Neural cell (in vitro differentiated cells): ENCODE measurements at regions not wholly inside any gene's neighbourhood (a gene's known extent, or its start where the extent isn't known, plus 50 kb on each side); places are given as distances from the start of the nearest gene placed in this dataset.

Experiments
- H2AFZ ChIP-seq: fragments of 200-600, 300-800 bp; sonication (generic), shearing (Covaris generic); 2 replicates; pipeline ENCODE4 v1.6.0; 2014; ENCODE audit warnings: low read depth, mild to moderate bottlenecking, antibody characterized with exemption, low read length, moderate library complexity
- H3F3A ChIP-seq: fragments of 200-600 bp; shearing (Covaris generic); 2 replicates; pipeline ENCODE4 v1.6.1; 2016; ENCODE audit warnings: mild to moderate bottlenecking, moderate library complexity, mixed read lengths, antibody characterized with exemption, low read length; ENCODE audit not compliant: insufficient read depth, poor library complexity, severe bottlenecking
- H3K27ac ChIP-seq: fragments of 200-600, 300-800 bp; sonication (generic), shearing (Covaris generic); 2 replicates; pipeline ENCODE4 v1.5.1; 2014; ENCODE audit warnings: mild to moderate bottlenecking, low read length, moderate library complexity
- H3K27me3 ChIP-seq: fragments of 300-800, 200-600 bp; sonication (generic), shearing (Covaris generic); 2 replicates; pipeline ENCODE4 v1.6.0; 2014; ENCODE audit warnings: mild to moderate bottlenecking, low read depth, low read length, moderate library complexity; ENCODE audit not compliant: insufficient read depth
- H3K36me3 ChIP-seq: fragments of 300-800, 200-600 bp; sonication (generic), shearing (Covaris generic); 2 replicates; pipeline ENCODE4 v1.5.1; 2014; ENCODE audit warnings: mild to moderate bottlenecking, antibody characterized with exemption, low read length, moderate library complexity; ENCODE audit not compliant: insufficient read depth
- H3K4me2 ChIP-seq: fragments of 300-800, 200-600 bp; sonication (generic), shearing (Covaris generic); 2 replicates; pipeline ENCODE4 v1.6.0; 2014; ENCODE audit warnings: mild to moderate bottlenecking, low read length
- H3K4me3 ChIP-seq: fragments of 300-800, 200-600 bp; sonication (generic), shearing (Covaris generic); 2 replicates; pipeline ENCODE4 v1.5.1; 2014; ENCODE audit warnings: mild to moderate bottlenecking, low read length, moderate library complexity
- H3K79me2 ChIP-seq: fragments of 200-600 bp; shearing (Covaris generic); replicated peaks from 2 replicates; pipeline ENCODE4 v1.6.0; 2014; ENCODE audit warnings: mild to moderate bottlenecking, low read length, moderate library complexity; ENCODE audit not compliant: insufficient read depth
- H3K9ac ChIP-seq: fragments of 300-800, 200-600 bp; sonication (generic), shearing (Covaris generic); 2 replicates; pipeline ENCODE4 v1.6.1; 2016; ENCODE audit warnings: mild to moderate bottlenecking, low read length, mixed read lengths
- H3K9me2 ChIP-seq: fragments of 200-600 bp; shearing (Covaris generic); 2 replicates; pipeline ENCODE4 v1.6.1; 2016; ENCODE audit warnings: mild to moderate bottlenecking, low read length, mixed read lengths; ENCODE audit not compliant: insufficient read depth
- H3K9me3 ChIP-seq: fragments of 200-600, 300-800 bp; sonication (generic), shearing (Covaris generic); 2 replicates; pipeline ENCODE4 v1.6.1; 2016; ENCODE audit warnings: mild to moderate bottlenecking, mixed run types, low read length, moderate library complexity, mixed read lengths
- H4K20me1 ChIP-seq: fragments of 200-600 bp; shearing (Covaris generic); 2 replicates; pipeline ENCODE4 v1.6.1; 2016; ENCODE audit warnings: mild to moderate bottlenecking, mixed run types; ENCODE audit not compliant: insufficient read depth
- CTCF ChIP-seq: fragments of 450-650 bp; IDR thresholded peaks from 2 replicates; pipeline ENCODE4 v1.5.1; 2014; ENCODE audit warnings: antibody characterized with exemption, mild to moderate bottlenecking, moderate library complexity; ENCODE audit not compliant: poor library complexity, severe bottlenecking
- EP300 ChIP-seq: fragments of 450-650 bp; conservative IDR thresholded peaks from 2 replicates; pipeline ENCODE4 v1.6.1; 2014; ENCODE audit warnings: antibody characterized with exemption, mild to moderate bottlenecking, moderate library complexity; ENCODE audit not compliant: poor library complexity, severe bottlenecking
- EZH2 ChIP-seq: fragments of 200-600, 300-800 bp; shearing (Covaris generic), sonication (generic); IDR thresholded peaks from 2 replicates; pipeline ENCODE4 v1.6.1; 2014; ENCODE audit warnings: antibody characterized with exemption, low read length, borderline replicate concordance, mild to moderate bottlenecking; ENCODE audit not compliant: insufficient read depth, poor library complexity, severe bottlenecking
- MXI1 ChIP-seq: fragments of 450-650 bp; conservative IDR thresholded peaks from 2 replicates; pipeline ENCODE4 v1.6.1; 2014; ENCODE audit warnings: antibody characterized with exemption, mild to moderate bottlenecking; ENCODE audit not compliant: poor library complexity, severe bottlenecking
- POLR2AphosphoS5 ChIP-seq: IDR thresholded peaks from 2 replicates; pipeline ENCODE4 v1.6.1; 2012
- RAD21 ChIP-seq: fragments of 450-650 bp; conservative IDR thresholded peaks from 2 replicates; pipeline ENCODE4 v1.6.1; 2014; ENCODE audit warnings: antibody characterized with exemption, mild to moderate bottlenecking, moderate library complexity
- REST ChIP-seq: IDR thresholded peaks from 2 replicates; pipeline ENCODE4 v1.6.1; 2012; ENCODE audit warnings: borderline replicate concordance
- SMC3 ChIP-seq: fragments of 450-650 bp; conservative IDR thresholded peaks from 2 replicates; pipeline ENCODE4 v1.6.1; 2014; ENCODE audit warnings: antibody characterized with exemption, mild to moderate bottlenecking, moderate library complexity; ENCODE audit not compliant: poor library complexity
- TAF1 ChIP-seq: IDR thresholded peaks from 2 replicates; pipeline ENCODE4 v1.6.1; 2012; ENCODE audit warnings: low read depth

GRCh38 chr3:143182866-143183664 is 63.5 kb downstream of the CHST2 start:
- H3F3A ChIP-seq = no peaks in the 10 kb centered on the region
- no peaks in the 10 kb centered on the region for H3K9me2 ChIP-seq
- H3K4me3 ChIP-seq = no peak overlapping the region
- H3K79me2 ChIP-seq = no peaks in the 10 kb centered on the region
- H3K27ac ChIP-seq = no peak overlapping the region
- no peaks in the 10 kb centered on the region for H3K9me3 ChIP-seq
- no peak overlapping the region for H3K4me2 ChIP-seq
- no peaks in the 10 kb centered on the region for H3K36me3 ChIP-seq
- TF ChIP-seq EZH2 (no peak), EP300 (no peak), RAD21 (no peak), TAF1 (no peak)
- H4K20me1 ChIP-seq = no peaks in the 10 kb centered on the region
- H3K9ac ChIP-seq = no peak overlapping the region
- H3K27me3 ChIP-seq = no peaks in the 10 kb centered on the region
- H2AFZ ChIP-seq = no peak overlapping the region

GRCh38 chr3:143183665-143183964 is 64.0 kb downstream of the CHST2 start:
- no peaks in the 10 kb centered on the region for H4K20me1 ChIP-seq
- no peaks in the 10 kb centered on the region for H3K79me2 ChIP-seq
- no peak overlapping the region for H3K9ac ChIP-seq
- H3K4me2 ChIP-seq = no peak overlapping the region
- H3K27ac ChIP-seq = no peak overlapping the region
- TF ChIP-seq MXI1 (no peak), POLR2AphosphoS5 (no peak), RAD21 (no peak), REST (no peak), TAF1 (no peak), EP300 (no peak), CTCF (no peak), SMC3 (no peak), EZH2 (no peak)
- H3K4me3 ChIP-seq = no peak overlapping the region
- no peaks in the 10 kb centered on the region for H3K9me3 ChIP-seq
- no peaks in the 10 kb centered on the region for H3K27me3 ChIP-seq
- no peaks in the 10 kb centered on the region for H3F3A ChIP-seq
- no peaks in the 10 kb centered on the region for H3K36me3 ChIP-seq
- no peaks in the 10 kb centered on the region for H3K9me2 ChIP-seq
- no peak overlapping the region for H2AFZ ChIP-seq
